ENCODE measurements at regions not wholly inside any gene's neighbourhood (a gene's known extent, or its start where the extent isn't known, plus 50 kb on each side); places are given as distances from the start of the nearest gene placed in this dataset.
"Not testable (repeated sequence)": the region's sequence is repeated elsewhere in the genome, so short reads cannot be mapped to it uniquely, and the experiment has no call there.

GRCh38 chr6:20346948-20347347 lies 54.7 kb upstream of the E2F3 start:
- DNase-seq, result not testable (repeated sequence)

DNA sequence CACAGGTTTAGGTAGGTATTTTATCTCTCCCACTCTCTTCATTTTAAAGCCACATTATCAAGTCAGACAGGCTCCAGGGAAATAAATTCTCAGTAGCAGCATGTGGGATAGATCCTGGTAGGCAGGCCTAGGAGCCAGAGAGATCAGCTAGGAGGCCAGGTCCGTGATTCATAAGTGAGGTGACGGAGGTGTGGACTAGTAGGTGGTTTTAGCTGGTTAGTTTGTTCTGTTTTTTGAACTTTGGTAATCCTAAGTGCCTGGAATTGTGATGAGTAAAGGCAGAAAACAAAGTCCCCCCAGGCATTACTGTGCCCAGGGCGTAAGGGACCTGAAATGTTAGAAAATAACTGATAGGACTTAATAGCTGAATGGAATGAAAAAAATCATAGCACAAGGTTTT lies 53.6 kb upstream of the E2F3 start:
- no peak for DNase-seq

- DNase-seq, result no peak
Measured at GRCh38 chr6:20349225-20349624, 52.5 kb upstream of the E2F3 start.

GRCh38 chr6:20350215-20350614 lies 51.5 kb upstream of the E2F3 start:
- no peak for DNase-seq

DNA sequence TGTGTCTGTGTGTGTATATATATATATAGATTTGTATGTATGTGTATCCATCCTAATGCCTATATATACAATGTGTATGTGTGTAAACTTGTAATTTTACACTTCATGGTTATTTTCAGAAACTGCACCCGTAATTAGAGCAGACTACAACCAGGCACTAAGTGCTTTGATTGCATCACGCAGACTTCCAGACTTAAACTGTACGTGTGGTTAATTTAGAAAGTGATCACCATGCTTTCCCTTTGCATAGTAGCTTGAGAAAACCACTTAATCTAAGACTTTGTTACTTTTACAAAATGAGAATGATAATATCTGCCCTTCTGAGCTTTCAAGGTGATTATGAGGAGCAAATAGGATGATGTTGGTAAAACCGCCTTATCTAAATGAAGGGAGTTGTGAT lies 50.1 kb upstream of the E2F3 start:
- no peak for DNase-seq

Data from T1000 (cell line).